Superior temporal gyrus (tissue), 1 donor: ENCODE measurements at regions not wholly inside any gene's neighbourhood (a gene's known extent, or its start where the extent isn't known, plus 50 kb on each side); places are given as distances from the start of the nearest gene placed in this dataset.
"Not testable (repeated sequence)": the region's sequence is repeated elsewhere in the genome, so short reads cannot be mapped to it uniquely, and the experiment has no call there.

Experiments
- DNase-seq: peaks from one replicate; pipeline ENCODE4 v3.0.0-alpha.2; 2016; ENCODE audit errors: extremely low spot score

DNA sequence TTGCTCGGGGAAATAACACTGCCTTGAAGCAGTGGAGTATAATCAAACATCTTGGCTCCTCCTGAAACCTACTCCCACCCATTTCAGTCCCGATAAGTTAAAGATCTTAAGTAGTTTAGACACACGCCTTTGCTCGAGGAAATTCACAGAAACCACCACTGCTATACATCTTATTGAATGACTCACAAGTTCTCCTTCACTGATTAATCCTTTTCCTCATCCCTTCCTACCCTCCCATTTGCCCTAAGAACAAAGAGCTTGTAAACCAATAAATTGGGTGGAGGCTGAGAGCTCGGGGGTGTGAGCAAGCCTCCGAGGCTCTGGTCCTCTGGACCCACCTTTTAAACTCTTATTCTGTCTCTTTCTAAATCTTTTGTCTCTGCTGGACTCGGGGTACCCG, 86.5 kb downstream of the XCL2 start:
- not testable (repeated sequence) for DNase-seq

DNA sequence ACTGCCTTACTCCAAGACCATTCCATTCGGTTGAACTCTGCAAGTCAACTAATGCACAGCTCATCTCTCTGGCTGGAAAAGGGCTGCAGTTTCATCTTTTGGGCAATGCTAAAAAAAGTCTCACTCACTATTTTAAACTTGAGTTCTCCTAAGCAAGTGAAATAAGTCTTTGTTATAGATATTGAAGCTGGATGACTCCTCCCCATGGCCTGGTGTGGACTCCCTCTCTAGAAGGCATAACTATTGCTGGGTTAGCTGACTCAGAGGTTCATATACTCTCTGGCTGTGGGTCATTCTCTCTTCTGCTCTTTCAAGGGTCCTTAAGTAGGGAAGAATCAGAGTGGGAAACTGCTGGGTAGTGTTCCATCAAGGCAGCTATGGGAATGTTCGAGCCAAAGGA, 88.0 kb downstream of the XCL2 start:
- no peak for DNase-seq

DNA sequence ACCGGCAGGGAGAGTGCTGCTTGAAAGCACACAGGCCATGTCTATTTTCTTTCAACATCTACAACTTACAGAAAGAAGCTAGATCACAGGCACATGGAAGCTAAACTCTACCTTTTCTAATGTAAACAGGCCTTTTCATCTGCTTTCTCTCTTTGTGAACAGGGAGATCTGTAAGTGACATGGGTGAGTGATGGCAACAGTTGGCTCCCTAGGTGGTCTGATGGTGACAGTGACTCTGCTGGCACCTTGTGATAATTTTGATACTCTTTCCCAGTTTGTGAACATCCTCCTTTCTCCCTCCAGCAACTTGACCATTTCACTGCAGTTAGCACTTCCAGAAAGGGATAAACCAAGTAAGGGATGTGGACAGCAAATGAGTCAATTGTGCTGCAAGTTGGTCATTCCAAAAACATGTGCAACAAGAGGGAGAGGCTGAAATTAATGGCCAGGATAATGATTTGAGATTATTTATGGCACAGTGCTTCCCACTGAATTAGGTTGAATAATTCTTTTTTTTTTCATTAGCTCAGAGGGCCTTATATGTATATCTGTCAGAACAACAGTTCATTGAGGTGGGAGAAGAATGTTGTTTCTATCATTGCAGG, 89.5 kb downstream of the XCL2 start:
- DNase-seq: no peak

DNA sequence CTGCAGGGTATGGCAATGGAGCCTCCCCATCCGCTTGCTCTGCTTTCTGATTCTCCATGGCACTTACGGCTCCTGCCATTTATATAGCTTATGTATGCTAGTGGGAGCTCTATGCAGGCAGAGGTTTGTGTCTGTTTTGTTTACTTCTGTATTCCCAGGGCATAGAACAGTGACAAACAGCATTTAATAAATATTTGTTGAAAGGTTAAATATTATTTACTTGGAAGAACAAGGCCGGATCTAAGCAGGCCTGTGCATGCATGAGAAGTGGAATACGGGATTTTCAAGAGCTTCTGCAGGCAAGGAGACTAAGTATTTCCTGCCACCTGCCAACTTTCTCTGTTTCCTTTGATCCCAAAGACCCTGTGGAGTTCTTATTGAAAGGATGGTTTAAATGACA, 90.7 kb downstream of the XCL2 start:
- no peak for DNase-seq

DNA sequence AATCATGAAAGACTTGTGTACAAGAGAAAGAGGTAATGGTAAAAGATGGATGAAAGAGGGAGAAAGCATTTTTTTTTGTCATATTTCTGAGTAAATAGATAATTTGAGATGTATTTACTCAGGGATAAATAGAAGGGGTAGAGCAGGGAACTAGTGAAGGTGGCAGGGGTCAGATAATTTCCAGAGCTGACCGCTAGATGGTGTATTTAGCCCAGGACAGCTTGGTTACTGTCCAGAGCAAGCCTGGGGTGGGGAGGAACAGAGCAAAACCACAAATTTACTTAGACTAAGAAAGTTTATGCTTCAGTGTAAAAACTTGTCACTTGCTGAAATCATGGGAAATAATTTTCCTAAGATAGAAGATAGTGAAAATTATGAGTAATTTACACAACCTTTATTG, 91.5 kb downstream of the XCL2 start:
- no peak for DNase-seq

DNA sequence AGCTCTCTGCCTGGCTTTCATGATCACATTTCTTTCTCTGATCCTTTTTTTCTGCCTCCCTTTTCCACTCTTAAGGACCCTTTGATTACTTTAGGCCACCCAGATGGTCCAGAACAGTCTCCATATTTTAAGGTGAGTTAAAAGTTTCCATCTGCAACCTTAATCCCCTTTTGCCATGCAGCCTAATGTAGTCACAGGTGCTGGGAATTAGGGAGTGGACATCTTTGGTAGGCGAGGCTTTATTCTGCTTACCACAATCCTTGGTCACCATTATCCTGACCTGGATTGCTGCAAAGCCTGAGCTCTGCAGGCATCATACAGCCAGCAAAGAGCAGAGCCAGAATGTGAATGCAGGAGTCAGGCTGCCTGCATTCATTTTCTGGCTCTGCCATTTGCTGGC, 95.9 kb downstream of the XCL2 start:
- DNase-seq: no peak

DNA sequence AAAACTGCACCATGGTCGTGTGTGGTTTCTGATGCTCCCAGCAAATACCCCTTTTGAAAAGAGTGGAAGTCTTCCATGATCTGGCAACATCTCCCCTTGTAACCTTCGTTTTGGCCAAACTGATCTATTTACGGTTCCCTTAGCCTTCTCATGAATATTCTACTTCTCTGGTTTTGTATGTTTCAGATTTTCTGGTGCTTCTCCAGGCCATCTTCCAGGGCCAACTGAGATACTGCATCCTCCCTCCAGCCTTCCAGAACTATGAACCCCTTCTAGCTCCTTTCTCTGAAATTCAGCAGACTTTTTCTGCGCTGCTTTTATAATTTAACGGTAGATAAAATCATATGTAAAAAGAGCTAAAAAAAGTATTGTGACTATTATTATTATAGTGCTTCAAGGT, 97.7 kb downstream of the XCL2 start:
- no peak for DNase-seq

DNA sequence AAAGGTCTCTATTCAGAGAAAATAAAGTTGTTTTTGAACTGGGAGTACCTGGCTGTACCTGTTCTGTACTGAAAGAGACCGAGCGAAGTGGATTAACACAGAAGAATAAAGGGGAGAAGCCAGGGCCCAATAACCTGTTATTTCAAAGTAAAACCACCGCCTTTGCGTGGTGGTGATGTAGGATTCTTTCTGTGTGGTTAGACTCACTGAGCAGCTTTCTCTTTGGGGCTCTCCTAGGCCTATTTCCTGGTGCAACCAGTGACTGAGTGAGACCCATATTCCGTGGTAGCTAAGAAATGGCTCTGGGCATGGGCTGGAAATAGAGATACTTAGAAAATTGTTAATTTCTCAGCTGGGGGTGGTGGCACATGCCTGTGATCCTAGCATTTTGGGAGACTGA, 99.9 kb downstream of the XCL2 start:
- DNase-seq: no peak

DNA sequence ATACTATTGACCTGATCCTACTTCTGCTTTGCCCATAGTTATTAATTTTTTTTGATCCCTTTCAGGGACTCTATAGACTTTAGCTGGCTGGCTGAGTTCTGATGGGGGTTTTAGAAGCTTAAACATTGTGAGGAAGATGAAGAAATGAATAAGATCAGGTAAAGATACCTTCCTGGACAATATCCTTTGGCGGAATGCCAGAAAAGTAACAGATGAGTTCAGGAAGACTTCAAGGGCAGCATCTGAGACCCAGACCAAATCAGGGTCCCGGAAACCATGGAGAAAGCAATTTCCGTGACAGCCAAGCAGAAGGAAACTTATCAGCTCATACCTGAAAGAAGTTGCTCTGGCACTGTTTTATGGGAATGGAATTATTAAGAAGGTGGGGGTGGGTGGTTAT, 100.4 kb downstream of the XCL2 start:
- DNase-seq: no peak

DNA sequence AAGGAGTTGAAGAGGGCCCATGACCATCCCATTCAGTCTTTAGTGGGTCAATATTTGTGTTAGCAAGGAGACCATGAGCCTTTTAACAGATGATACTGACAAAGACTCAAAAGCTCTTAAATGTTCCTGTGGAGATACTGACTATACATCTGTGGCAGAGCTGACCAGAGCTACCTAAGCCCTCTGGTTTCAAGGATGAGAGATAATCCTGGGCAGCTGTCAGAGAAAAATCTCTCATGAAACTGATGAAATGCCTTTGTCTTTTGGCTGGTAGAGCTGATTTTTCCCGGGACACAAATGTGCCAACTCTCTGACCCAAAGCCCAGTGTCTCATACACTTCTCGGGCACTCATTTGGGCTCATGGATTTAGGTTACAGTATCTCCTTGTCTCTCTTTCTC, 100.9 kb downstream of the XCL2 start:
- no peak for DNase-seq

DNA sequence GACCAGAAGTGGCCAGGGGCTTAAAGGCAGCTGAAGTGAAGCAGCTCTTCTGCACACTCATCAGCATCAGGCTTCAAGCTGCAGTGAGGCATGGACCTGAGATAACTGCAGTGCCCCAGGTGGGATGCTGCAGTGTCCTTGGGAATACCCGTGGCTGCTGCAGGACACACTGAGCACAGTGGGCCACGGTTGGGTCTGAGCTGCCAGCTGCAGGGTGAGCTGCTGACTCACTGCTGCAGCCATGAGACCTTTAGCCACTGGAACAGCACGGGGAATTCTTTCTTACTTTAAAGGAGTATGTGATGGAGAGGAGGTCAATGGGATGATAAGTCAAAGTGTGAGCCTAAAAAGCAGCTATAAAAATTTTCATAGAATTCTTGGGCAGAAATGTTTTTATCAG, 102.1 kb downstream of the XCL2 start:
- no peak for DNase-seq

DNA sequence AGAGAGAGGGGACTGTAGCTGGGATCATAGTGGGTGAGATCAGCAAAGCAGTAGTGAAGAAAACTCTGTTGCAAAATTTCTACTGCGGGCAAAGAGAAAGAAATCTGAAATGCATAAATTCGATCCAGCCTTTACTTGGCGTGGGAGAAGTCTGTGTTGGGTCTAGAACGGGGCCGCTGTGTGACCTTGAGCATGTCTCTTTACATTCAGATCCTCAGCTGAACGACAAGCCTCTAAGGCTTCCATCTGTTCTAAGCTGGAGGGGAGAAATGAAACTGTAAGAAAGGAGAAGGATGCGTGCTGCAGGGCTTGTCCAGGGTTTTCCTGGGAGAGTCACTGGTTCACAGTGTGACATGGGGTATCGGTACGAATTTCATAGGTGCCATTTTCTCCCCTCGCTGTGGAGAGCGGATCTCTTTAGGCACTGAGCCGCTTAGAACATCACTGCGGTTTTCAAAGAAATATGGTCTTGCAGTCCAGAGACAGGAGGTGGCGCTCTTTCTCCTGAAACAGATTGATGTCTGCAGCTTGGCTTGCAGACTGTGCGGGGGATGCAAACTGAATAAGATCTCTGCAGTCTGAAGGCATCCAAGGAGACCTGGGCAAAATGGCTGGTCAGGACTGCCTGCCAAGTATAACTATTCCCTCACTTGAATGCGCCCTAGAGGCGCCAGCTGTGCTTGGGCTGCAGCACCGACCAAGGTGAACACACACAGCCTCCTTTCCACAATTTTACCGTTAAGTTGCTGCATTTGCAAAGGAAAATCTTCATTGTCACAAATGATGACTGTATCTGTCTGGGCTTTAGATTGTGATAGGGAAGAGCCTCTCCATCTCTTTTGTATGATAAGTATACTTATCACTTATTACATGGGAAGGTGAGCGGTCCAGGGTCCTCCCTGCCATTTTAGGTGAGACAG, 104.1 kb downstream of the XCL2 start:
- peak; percentile 92 for DNase-seq

DNA sequence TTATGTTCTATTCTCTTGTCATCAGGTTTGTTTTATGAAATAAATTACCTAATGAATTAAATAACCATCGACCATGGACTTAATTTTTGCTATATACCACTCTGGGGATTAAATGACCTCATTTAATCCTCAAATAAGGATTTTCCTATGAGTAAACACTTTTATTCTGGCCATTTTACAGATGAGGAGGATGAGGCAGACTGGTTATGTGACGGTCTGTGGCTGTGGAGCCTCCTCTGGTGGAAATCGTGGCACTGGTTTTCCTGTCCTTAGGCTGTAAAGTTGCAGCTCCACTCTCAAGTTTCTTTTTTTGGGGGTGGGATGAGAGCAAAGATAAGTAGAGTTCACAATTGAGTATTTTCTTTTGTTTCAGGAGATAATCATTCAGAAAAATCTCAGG, 105.2 kb downstream of the XCL2 start:
- DNase-seq: no peak

DNA sequence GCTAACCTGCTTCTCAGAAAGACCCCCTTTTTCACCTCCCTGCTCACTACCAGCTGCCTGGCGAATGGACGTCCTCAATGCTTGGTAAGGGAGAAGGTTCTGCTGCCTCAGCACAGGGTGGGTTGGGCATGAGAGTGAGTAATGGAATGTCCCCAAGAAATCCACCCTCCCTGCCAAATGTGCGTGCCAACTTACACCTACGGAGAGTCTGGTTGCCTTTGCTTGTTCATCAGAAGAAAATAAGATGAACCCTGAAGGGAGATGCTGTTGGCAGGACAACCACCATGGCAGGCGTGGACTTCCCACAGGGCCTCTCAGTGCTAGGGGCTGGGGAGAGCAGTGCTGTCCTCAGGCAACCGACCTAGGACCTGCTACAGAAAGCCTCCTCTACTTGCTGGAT, 106.0 kb downstream of the XCL2 start:
- DNase-seq: peak; percentile 64

DNA sequence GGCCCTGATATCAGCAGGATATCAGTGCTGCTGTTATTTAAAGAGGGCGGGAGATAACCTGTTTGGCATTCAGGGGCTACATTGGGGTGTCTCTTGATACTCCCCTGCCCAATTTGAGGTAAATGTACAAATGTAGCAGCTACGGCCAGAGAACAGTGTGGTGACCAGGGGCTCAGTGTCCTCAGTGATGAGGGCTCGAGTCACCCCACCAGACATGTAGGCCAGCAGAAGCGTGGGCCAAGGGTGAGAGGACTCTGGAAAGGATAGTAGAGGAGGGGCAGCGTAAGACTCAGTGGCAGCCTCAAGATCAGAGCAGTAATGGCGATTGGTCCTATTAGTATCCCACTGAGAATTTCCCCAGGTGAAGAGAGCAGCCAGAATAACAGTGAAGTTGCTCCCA, 108.4 kb downstream of the XCL2 start:
- no peak for DNase-seq

DNA sequence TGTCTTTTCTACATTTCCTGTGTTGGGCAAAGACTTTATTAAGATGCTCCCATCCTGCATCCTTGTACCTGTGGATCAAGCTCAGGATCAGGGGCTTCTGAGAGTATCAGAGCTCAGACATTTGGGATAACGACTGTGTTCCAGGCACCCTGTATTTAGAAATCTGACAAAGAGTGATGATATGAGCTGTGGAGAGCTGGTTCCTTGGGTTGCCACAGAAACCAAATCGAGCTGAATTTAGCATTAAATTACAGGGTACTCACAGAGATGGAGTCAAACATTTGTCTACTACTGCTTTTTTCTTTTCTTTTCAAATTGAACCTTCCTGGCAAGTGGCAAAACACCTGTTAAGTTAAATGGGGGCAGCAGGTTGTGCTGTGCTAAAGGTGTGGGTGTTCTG, 110.6 kb downstream of the XCL2 start:
- DNase-seq: peak; percentile 38

DNA sequence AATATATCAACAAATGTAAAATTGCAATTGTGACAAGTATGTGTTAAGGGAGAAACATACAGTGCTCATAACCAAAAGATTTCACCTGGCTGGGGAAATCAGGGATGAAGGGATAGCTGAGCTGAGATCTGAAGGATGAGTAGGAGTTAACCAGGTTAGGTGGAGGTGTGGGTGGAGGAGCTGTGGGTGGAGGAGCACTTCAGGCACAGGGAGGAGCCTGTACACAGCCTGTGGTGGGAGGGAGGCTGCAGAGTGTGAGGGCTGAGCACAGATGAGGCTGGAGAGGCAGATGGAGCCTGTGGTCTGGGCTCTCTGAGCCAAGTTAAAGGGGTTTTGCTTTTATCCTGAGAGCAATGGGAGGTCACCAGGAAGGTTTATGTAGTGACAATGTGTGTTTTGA, 111.9 kb downstream of the XCL2 start:
- no peak for DNase-seq

DNA sequence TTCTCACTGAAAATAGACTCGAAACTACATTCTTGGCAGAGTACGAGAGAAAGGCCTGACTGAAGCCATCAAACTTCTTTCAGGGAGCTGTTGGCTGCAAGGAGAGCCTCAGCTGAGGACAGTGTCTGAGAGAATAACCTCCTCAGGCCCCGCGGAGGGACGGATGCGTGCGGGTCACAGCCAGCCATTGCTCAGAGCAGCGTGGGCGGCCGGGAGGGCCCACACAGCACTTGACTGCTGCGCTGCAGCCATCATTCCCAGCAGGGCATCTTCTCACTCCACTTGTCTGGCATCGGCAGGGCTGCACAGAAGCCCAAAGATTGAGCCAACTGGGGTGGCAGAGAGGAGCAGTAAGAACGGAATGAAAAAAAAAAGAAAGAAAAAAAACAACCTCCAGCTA, 113.5 kb downstream of the XCL2 start:
- DNase-seq: no peak

DNA sequence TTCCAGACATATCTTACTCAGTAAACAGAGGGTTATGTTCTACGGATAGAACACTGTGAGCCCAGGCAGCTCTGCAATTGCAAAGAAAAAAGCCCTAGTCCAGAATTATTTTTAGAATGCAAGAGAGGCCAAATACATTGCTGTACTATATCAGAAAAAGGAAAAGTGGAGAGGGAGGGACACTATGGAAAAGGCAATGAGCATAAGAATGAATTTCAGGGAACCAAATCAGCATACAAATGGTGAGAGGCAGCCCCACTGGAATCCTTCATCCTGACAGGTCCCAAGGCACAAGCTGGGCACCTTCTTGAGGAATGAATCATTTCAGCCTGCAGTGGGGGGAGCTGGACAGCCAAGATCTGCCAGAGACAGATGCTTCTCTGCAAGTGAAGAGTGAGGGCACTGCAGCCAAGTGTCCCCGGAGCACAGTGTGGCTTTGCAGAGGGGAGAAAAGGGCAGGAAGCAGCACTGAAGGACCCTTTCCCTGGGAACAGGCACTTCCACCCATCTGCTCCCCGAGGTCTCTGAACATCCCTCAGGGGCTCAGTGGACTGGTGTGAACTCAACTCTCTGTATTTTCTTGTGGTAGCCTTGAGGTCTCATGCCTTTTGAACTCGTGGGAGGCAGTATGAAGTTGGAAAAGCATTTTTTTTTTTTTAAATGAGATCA, 115.6 kb downstream of the XCL2 start:
- peak; percentile 64 for DNase-seq

DNA sequence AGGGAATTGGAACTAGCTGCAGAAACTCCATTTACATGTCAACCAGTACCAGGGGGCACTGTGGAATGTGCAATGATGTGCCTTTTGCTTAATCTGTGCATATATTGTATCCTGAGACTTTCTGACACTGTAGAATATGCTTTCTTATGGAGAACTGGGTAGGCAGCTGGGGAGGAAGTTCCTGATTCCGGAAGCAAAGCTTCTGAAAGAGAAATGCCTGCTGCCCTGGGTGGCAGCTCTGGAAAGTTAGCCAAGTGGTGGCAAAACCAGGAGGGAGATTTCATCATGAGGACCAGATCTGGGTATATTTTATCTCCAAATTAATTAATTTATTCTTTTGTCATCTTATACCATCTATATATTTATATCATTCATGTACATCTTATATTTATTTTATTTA, 116.7 kb downstream of the XCL2 start:
- no peak for DNase-seq

DNA sequence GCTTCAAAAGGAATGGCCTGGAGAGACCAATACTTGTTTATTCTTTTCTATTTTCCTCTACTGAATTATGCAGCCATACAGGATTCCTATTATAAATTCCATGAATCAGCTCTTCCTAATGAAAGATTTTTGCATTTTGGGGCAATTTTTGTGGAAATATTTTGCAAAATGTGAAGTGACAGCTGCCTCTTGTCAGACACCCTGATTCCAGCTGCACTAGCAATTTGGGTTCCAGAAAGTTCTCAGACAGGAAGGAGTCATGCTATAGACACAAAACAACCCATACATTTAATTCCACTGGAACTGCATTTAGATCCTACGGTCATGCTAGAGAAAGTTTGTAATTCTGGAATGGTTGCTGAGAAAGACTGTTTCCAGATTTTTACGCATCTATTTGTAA, 119.5 kb downstream of the XCL2 start:
- no peak for DNase-seq

DNA sequence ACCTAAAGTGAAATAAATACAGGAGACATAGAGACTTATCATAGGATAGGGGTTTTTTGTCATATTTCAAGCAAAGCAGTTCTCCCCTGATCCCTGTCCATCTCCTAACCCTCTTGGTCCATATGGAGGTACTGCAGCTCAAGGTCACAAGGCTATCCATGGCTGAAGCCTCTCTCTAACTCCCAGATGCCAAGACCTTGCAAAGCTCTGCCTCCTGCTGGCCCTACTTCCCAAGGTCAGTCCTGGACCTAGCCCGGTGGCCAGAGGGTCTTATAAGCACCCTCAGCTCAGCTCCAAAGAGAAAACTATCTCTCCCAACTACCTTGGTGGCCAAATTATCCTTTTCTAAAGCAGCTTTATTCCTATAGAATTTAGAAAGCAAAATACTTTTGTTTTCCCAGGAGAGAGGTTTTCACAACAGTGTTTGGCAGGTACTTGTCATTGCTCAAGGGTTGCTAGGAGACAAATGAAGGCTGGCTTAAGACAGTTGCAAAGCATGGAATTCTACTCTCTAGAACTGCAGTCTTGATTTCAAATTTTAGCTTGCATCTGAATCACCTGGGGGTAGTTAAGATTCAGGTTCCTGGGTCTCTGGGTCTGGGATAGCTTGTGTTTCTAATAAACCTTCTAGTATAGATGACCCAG, 121.5 kb downstream of the XCL2 start:
- no peak for DNase-seq
